MG63 (cell line): ENCODE measurements at regions not wholly inside any gene's neighbourhood (a gene's known extent, or its start where the extent isn't known, plus 50 kb on each side); places are given as distances from the start of the nearest gene placed in this dataset.
"Not testable (repeated sequence)": the region's sequence is repeated elsewhere in the genome, so short reads cannot be mapped to it uniquely, and the experiment has no call there.

Source experiments
- DNase-seq: peaks from one replicate; pipeline ENCODE4 v3.0.0-alpha.2; 2020
- H3K27me3 ChIP-seq: fragments of 250-450 bp; sonication (Bioruptor Pico); 2 replicates; pipeline ENCODE4 v1.5.1; 2020; ENCODE audit warnings: mild to moderate bottlenecking, moderate library complexity
- H3K36me3 ChIP-seq: fragments of 250-450 bp; sonication (Bioruptor Pico); 2 replicates; pipeline ENCODE4 v1.5.1; 2020; ENCODE audit warnings: mild to moderate bottlenecking, moderate library complexity
- H3K4me3 ChIP-seq: fragments of 250-450 bp; sonication (Bioruptor Pico); 2 replicates; pipeline ENCODE4 v1.5.1; 2020; ENCODE audit warnings: mild to moderate bottlenecking, moderate library complexity
- H3K9me3 ChIP-seq: fragments of 250-450 bp; sonication (Bioruptor Pico); 2 replicates; pipeline ENCODE4 v1.5.1; 2020; ENCODE audit warnings: mild to moderate bottlenecking, moderate library complexity

GRCh38 chr4:151855747-151856146, 94.9 kb upstream of the GATB start:
- Histone ChIP-seq H3K27me3 (no peaks in the 10 kb centered on the region), H3K4me3 (no peak overlapping the region), H3K36me3 (no peaks in the 10 kb centered on the region), H3K9me3 (no peaks in the 10 kb centered on the region; the same call in 1 of the 2 replicates)
- DNase-seq: no peak

- H3K9me3 ChIP-seq: no peaks in the 10 kb centered on the region; the same call in 1 of the 2 replicates
- no peak for DNase-seq
- H3K4me3 ChIP-seq: no peak overlapping the region
- no peaks in the 10 kb centered on the region for H3K27me3 ChIP-seq
- no peaks in the 10 kb centered on the region for H3K36me3 ChIP-seq
Observed at GRCh38 chr4:151854731-151855130, 93.9 kb upstream of the GATB start.

DNA sequence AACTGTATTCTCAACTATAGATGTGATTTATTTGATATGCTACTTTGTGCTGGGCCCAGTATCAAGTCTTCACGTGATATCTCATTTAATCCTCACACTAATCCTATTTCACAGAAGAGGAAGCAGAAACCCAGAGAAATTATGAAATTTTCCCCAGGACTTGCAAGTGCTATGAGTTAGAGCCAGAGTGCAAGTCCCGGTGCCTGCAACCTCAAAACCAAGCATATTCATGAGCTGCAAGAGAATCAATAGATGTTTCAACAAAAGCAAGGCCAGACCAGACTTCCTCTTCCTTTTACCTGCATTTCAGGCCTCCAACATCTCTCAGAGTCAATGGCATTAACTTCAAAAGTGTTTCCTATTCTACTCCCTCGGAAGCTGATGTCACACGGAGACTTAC, 92.2 kb upstream of the GATB start:
- H3K36me3 ChIP-seq: no peaks in the 10 kb centered on the region
- DNase-seq: no peak
- H3K27me3 ChIP-seq: no peaks in the 10 kb centered on the region
- H3K4me3 ChIP-seq: no peak overlapping the region
- no peaks in the 10 kb centered on the region; the same call in 1 of the 2 replicates for H3K9me3 ChIP-seq

DNA sequence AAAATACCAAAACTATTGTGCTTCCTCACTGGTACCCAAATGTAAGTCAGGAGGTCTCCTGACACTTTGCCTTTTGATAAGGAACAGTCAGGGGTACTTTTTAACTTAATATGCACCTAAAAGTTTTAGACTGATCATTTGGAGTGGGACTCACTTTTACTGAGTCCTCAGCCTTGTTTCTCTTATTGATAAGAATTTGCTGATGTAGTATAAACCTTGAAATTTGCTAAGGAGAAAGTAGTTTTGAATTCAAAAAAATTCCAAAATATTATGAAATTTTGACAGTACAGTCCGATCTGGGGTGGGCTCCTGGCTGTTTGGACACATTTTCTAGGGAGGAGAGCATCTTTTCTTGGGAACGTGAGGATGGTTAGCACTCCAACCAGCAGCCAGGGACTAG, 91.4 kb upstream of the GATB start:
- no peak for DNase-seq
- Histone ChIP-seq H3K9me3 (no peaks in the 10 kb centered on the region; the same call in 1 of the 2 replicates), H3K27me3 (no peaks in the 10 kb centered on the region), H3K4me3 (no peak overlapping the region), H3K36me3 (no peaks in the 10 kb centered on the region)

DNA sequence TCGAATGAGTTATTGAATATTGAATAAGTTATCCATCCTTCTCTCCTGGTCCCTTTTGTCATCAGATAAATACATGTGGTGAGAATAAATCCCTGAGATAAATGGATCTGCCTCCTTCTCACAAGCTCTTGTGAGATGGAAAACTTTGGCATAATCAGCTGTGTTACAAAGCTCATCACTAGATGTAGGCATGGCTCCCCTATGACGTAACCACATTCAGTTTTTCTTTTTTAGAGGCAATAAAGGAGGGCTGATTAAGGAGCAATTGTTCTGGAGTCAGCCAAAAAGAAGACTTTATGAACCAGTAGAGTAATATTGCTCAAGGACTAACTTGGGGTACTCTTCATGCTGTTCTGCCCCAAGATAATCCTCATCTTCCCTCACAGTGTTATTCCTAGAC, 90.5 kb upstream of the GATB start:
- no peak for DNase-seq
- H3K27me3 ChIP-seq: no peaks in the 10 kb centered on the region
- no peaks in the 10 kb centered on the region; the same call in 1 of the 2 replicates for H3K9me3 ChIP-seq
- H3K36me3 ChIP-seq: no peaks in the 10 kb centered on the region
- no peak overlapping the region for H3K4me3 ChIP-seq

- Histone ChIP-seq H3K27me3 (no peaks in the 10 kb centered on the region), H3K36me3 (no peaks in the 10 kb centered on the region), H3K9me3 (no peaks in the 10 kb centered on the region; the same call in 1 of the 2 replicates), H3K4me3 (no peak overlapping the region)
- no peak for DNase-seq
Observed at GRCh38 chr4:151850791-151851213, 90.0 kb upstream of the GATB start.

- not testable (repeated sequence) for DNase-seq, H3K9me3 ChIP-seq, H3K27me3 ChIP-seq, H3K36me3 ChIP-seq, H3K4me3 ChIP-seq
Observed at GRCh38 chr4:151845551-151845950, 84.7 kb upstream of the GATB start.

GRCh38 chr4:151842430-151843079, 81.7 kb upstream of the GATB start:
- Histone ChIP-seq H3K4me3 (no peak overlapping the region), H3K9me3 (no peaks in the 10 kb centered on the region), H3K27me3 (no peaks in the 10 kb centered on the region), H3K36me3 (no peaks in the 10 kb centered on the region)
- DNase-seq: no peak

GRCh38 chr4:151841107-151841506, 80.3 kb upstream of the GATB start:
- no peaks in the 10 kb centered on the region for H3K27me3 ChIP-seq
- no peak overlapping the region for H3K4me3 ChIP-seq
- H3K36me3 ChIP-seq: no peaks in the 10 kb centered on the region
- no peaks in the 10 kb centered on the region for H3K9me3 ChIP-seq
- DNase-seq: no peak

DNA sequence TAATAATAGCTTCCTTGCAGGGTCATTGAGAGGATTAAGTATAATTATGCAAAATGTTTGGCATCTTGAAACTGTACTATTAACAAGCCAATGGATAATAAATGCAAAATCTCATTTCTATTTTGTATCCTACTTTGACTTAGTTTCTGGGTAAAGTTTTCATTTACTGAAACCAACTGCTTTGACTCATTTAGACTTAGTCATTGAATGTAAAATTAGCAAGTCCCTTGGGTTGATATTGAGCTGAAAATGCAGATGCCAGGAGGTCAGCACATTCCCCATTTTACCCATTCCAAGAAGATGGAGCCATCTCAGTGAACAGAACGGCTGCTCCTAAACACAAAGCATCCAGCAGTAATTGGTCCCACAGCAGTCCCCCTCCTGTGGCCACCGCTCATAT, 74.7 kb upstream of the GATB start:
- DNase-seq: no peak
- Histone ChIP-seq H3K9me3 (no peaks in the 10 kb centered on the region), H3K4me3 (no peak overlapping the region), H3K27me3 (no peaks in the 10 kb centered on the region), H3K36me3 (no peaks in the 10 kb centered on the region)

DNA sequence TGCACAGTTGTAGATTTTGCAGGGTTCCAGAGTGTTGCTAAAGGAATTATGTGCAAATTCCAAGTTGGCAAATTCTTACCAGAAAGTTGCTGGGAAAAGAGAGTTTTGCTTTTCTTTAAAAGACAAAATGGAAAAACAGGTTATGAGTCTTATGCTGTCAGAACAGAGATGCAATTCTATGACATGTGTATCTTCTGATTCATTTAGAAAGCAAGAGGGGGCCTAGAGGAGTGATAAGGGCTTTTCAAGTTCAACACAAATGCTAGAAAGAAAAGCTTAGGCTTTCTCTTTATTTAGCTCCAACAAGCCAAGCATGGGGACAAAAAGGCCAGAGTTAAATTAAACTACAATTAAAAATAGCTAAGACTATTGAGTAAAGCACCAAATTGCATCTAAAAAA, 72.4 kb upstream of the GATB start:
- DNase-seq: no peak
- no peak overlapping the region for H3K4me3 ChIP-seq
- H3K36me3 ChIP-seq: no peaks in the 10 kb centered on the region
- no peaks in the 10 kb centered on the region for H3K9me3 ChIP-seq
- H3K27me3 ChIP-seq: no peaks in the 10 kb centered on the region

- Histone ChIP-seq H3K4me3 (no peak overlapping the region), H3K36me3 (no peaks in the 10 kb centered on the region), H3K9me3 (no peaks in the 10 kb centered on the region), H3K27me3 (no peaks in the 10 kb centered on the region)
- no peak for DNase-seq
Observed at GRCh38 chr4:151831526-151831925, 70.7 kb upstream of the GATB start.

DNA sequence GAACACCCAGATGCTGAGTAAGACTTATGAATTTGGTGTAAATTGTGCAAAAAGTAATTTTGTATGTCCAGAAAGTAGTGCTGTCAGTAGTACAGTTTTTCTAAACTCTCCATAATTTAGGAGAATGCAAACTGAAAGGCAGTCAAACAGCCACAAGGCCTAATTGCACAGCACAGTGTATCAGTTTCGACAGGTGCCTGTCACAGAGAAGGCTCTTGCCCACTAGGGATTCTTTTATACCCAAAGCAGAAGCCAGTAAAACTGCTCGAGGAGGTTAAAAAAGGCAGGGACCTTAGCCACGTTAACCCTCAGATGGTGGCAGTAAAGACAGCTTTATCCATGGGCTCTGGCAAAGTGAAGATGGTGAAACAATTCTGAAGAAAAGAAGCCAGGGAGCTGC, 69.4 kb upstream of the GATB start:
- Histone ChIP-seq H3K36me3 (no peaks in the 10 kb centered on the region), H3K9me3 (no peaks in the 10 kb centered on the region)
- no peak for DNase-seq

GRCh38 chr4:151829309-151829708, 68.5 kb upstream of the GATB start:
- DNase-seq: no peak
- Histone ChIP-seq H3K27me3 (no peaks in the 10 kb centered on the region), H3K4me3 (no peak overlapping the region), H3K36me3 (no peaks in the 10 kb centered on the region), H3K9me3 (no peaks in the 10 kb centered on the region)

More for the DNA sequence above, 69.4 kb upstream of the GATB start:
- H3K4me3 ChIP-seq: no peak overlapping the region
- H3K27me3 ChIP-seq: no peaks in the 10 kb centered on the region

GRCh38 chr4:151824656-151825055, 63.8 kb upstream of the GATB start:
- no peak overlapping the region for H3K4me3 ChIP-seq
- H3K9me3 ChIP-seq: no peaks in the 10 kb centered on the region
- no peaks in the 10 kb centered on the region for H3K27me3 ChIP-seq
- H3K36me3 ChIP-seq: no peaks in the 10 kb centered on the region
- DNase-seq: no peak

GRCh38 chr4:151822331-151822730, 61.5 kb upstream of the GATB start:
- Histone ChIP-seq H3K36me3 (no peaks in the 10 kb centered on the region), H3K9me3 (no peaks in the 10 kb centered on the region), H3K4me3 (no peak overlapping the region), H3K27me3 (no peaks in the 10 kb centered on the region)
- DNase-seq: no peak

DNA sequence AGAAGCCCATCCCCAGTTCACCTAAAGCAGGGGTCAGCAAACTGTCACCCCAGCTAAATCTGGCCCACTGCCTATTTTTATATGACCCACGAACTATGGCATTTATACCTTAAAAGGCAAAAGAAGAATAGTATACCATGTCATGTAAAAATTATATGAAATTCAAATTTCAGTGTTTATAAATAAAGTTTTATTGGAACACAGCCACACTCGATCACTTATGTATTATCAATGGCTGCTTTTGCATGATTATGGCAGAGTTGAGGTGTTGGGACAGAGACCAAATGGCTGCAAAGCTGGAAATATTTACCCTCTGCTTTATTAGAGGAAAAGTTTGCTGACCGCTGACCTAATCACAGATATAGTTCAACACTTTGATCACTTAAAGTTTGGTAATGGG, 59.2 kb upstream of the GATB start:
- Histone ChIP-seq H3K27me3 (no peaks in the 10 kb centered on the region), H3K9me3 (no peaks in the 10 kb centered on the region), H3K4me3 (no peak overlapping the region), H3K36me3 (no peaks in the 10 kb centered on the region)
- DNase-seq: no peak

DNA sequence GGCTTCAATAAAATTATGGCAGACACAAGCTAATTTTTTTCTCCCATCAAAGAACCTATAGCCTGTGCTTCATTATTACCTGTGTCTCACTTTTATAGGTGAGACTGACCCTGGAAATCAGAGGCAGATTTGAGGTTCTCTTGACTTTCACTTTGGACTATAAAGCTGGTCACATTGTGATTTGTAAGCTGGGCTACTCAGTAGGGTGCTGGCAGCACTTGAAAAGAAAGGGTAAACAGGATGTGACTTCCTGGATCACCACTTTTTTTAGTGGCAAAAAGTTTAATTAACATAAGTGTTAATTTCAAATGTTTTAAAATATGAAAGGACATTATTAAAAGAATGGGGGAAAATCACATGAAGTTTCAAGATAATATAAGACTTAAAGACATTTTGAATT, 50.6 kb upstream of the GATB start:
- no peaks in the 10 kb centered on the region for H3K27me3 ChIP-seq
- peak; percentile 25 for DNase-seq
- no peaks in the 10 kb centered on the region for H3K9me3 ChIP-seq
- no peaks in the 10 kb centered on the region for H3K36me3 ChIP-seq
- no peak overlapping the region for H3K4me3 ChIP-seq
